ENCODE measurements at regions not wholly inside any gene's neighbourhood (a gene's known extent, or its start where the extent isn't known, plus 50 kb on each side); places are given as distances from the start of the nearest gene placed in this dataset.

- ChIA-PET POLR2A (no interaction called here), CTCF (no interaction called here)
- no peak overlapping the region for H3K4me3 Mint-ChIP-seq
- no peaks in the 10 kb centered on the region for H3K4me1 ChIP-seq (ENCODE audit: control insufficient read depth in 2 of 2, insufficient read depth in 2 of 2, low read length in 2 of 2)
- H3K4me1 Mint-ChIP-seq = no peaks in the 10 kb centered on the region
- TF ChIP-seq CTCF (IDR thresholded peaks at IDR 0.05) (no peak), EZH2 (IDR thresholded peaks at IDR 0.05; ENCODE audit: borderline replicate concordance, insufficient read depth, low read depth, low read length, poor library complexity, severe bottlenecking) (no peak)
- intact Hi-C loops (cut with micrococcal nuclease) = no loop called here
- H3K9ac ChIP-seq (ENCODE audit: low read length) = no peak overlapping the region
- WGBS (ENCODE audit: insufficient coverage) = no CpG with 5 or more reads among the region's 3 CpGs
- H3K27me3 Mint-ChIP-seq = peaks cover 3% of the 10 kb centered on the region
- ATAC-seq (ENCODE audit: low read depth) (no peak), DNase-seq (no peak)
- no peaks in the 10 kb centered on the region for H3K9me3 Mint-ChIP-seq (ENCODE audit: insufficient read depth)
- H3K27ac Mint-ChIP-seq = no peak overlapping the region
- no peak overlapping the region for H2AFZ ChIP-seq (ENCODE audit: insufficient read depth, low read depth, low read length, poor library complexity, severe bottlenecking)
- no peak overlapping the region for H3K4me2 ChIP-seq (replicated peaks; ENCODE audit: low read depth, low read length, poor library complexity, severe bottlenecking)
- H3K27ac ChIP-seq (ENCODE audit: low read length in 2 of 2) = no peak overlapping the region
- no peaks in the 10 kb centered on the region for H3K79me2 ChIP-seq (ENCODE audit: control insufficient read depth, insufficient read depth, low read length)
- H3K4me3 ChIP-seq (ENCODE audit: control extremely low read depth in 1 of 5, extremely low read depth in 1 of 5, insufficient read depth in 1 of 5, low read depth in 2 of 5, low read length in 4 of 5) = no peak overlapping the region
- H3K36me3 ChIP-seq (replicated peaks in 1 of 2; ENCODE audit: control extremely low read depth in 1 of 2, control insufficient read depth in 1 of 2, extremely low read depth in 1 of 2, insufficient read depth in 2 of 2, low read length in 1 of 2) = no peaks in the 10 kb centered on the region
- H4K20me1 ChIP-seq (ENCODE audit: control insufficient read depth, insufficient read depth, low read length, poor library complexity, severe bottlenecking) = no peaks in the 10 kb centered on the region
- H3K27me3 ChIP-seq (replicated peaks in 1 of 4; ENCODE audit: control extremely low read depth in 1 of 4, control insufficient read depth in 3 of 4, insufficient read depth in 4 of 4, low read length in 3 of 4) = no peaks in the 10 kb centered on the region
- peaks cover 0 to 2% (median 0%) of the 10 kb centered on the region in 3 donors for H3K9me3 ChIP-seq (ENCODE audit: control extremely low read depth in 1 of 3, control insufficient read depth in 2 of 3, insufficient read depth in 1 of 3, low read length in 2 of 3)
Observed at GRCh38 chr6:21491955-21492354, 101.6 kb upstream of the SOX4 start.

GRCh38 chr6:21494505-21494904 is 99.0 kb upstream of the SOX4 start:
- H3K4me1 ChIP-seq (ENCODE audit: control insufficient read depth in 2 of 2, insufficient read depth in 2 of 2, low read length in 2 of 2) = no peaks in the 10 kb centered on the region
- no peak overlapping the region for H3K27ac ChIP-seq (ENCODE audit: low read length in 2 of 2)
- no peak overlapping the region for H2AFZ ChIP-seq (ENCODE audit: insufficient read depth, low read depth, low read length, poor library complexity, severe bottlenecking)
- H4K20me1 ChIP-seq (ENCODE audit: control insufficient read depth, insufficient read depth, low read length, poor library complexity, severe bottlenecking) = no peaks in the 10 kb centered on the region
- no peaks in the 10 kb centered on the region for H3K79me2 ChIP-seq (ENCODE audit: control insufficient read depth, insufficient read depth, low read length)
- H3K4me2 ChIP-seq (replicated peaks; ENCODE audit: low read depth, low read length, poor library complexity, severe bottlenecking) = no peak overlapping the region
- H3K36me3 ChIP-seq (replicated peaks in 1 of 2; ENCODE audit: control extremely low read depth in 1 of 2, control insufficient read depth in 1 of 2, extremely low read depth in 1 of 2, insufficient read depth in 2 of 2, low read length in 1 of 2) = no peaks in the 10 kb centered on the region
- Mint-ChIP-seq H3K4me1 (no peaks in the 10 kb centered on the region), H3K4me3 (no peak overlapping the region), H3K27ac (no peak overlapping the region), H3K9me3 (ENCODE audit: insufficient read depth) (no peaks in the 10 kb centered on the region), H3K27me3 (no peaks in the 10 kb centered on the region)
- ChIA-PET CTCF (no interaction called here), POLR2A (no interaction called here)
- no peak for ATAC-seq (ENCODE audit: low read depth)
- no peak overlapping the region for H3K9ac ChIP-seq (ENCODE audit: low read length)
- intact Hi-C loops (cut with micrococcal nuclease) = no loop called here
- TF ChIP-seq EZH2 (IDR thresholded peaks at IDR 0.05; ENCODE audit: borderline replicate concordance, insufficient read depth, low read depth, low read length, poor library complexity, severe bottlenecking) (no peak), CTCF (IDR thresholded peaks at IDR 0.05) (no peak)
- peaks cover 0 to 2% (median 0%) of the 10 kb centered on the region in 3 donors for H3K9me3 ChIP-seq (ENCODE audit: control extremely low read depth in 1 of 3, control insufficient read depth in 2 of 3, insufficient read depth in 1 of 3, low read length in 2 of 3)
- WGBS (ENCODE audit: insufficient coverage) = 94% methylated on average over 8 of the region's 8 CpGs
- no peaks in the 10 kb centered on the region for H3K27me3 ChIP-seq (replicated peaks in 1 of 4; ENCODE audit: control extremely low read depth in 1 of 4, control insufficient read depth in 3 of 4, insufficient read depth in 4 of 4, low read length in 3 of 4)
- no peak overlapping the region for H3K4me3 ChIP-seq (ENCODE audit: control extremely low read depth in 1 of 5, extremely low read depth in 1 of 5, insufficient read depth in 1 of 5, low read depth in 2 of 5, low read length in 4 of 5)
- no peak for DNase-seq

Data from B cell (primary cell).